ENCODE measurements at regions not wholly inside any gene's neighbourhood (a gene's known extent, or its start where the extent isn't known, plus 50 kb on each side); places are given as distances from the start of the nearest gene placed in this dataset.

- no peak for DNase-seq (ENCODE audit: low spot score)
Measured at GRCh38 chr10:21084700-21085099, 187.6 kb upstream of the NEBL start.

- DNase-seq (ENCODE audit: low spot score) = no peak
Measured at GRCh38 chr10:21083861-21084260, 186.8 kb upstream of the NEBL start.

- DNase-seq (ENCODE audit: low spot score) = no peak
Measured at GRCh38 chr10:21082206-21082605, 185.1 kb upstream of the NEBL start.

DNA sequence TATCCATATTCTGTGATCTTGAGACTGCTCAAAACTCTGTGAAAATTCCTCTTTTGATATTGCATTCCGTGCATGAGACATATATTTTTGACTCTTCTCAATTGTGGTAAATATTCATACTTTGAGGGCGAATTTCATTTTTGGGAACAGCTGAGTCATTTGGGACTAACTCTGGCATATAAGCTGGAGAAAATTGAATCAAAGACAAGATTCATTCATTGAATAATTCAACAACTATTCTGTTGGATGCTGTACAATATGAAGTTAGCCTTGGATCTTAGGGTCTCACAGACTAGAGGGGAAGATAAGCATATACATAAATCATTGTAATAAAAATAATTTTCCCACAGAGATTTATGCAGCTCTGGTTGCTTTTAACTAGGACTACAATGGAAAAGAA is 183.2 kb upstream of the NEBL start:
- DNase-seq (ENCODE audit: low spot score) = no peak

DNA sequence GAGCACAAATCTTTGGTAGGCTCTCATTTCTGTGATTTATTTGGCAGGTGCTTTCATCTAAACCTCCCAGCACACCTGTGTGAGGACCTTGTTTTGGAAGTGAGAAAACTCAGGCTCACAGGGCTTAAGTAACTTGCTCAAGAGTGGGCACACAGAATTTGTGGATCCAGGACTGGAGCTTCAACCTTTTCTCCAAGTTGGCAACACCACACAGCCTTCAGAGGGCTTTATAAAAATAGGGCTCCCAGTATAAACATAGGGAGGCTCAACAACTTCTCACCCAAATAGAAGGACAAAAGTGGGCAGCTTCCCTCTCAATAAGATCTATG is 182.2 kb upstream of the NEBL start:
- DNase-seq (ENCODE audit: low spot score) = no peak

GRCh38 chr10:21078410-21079329 is 181.6 kb upstream of the NEBL start:
- DNase-seq (ENCODE audit: low spot score) = peak; percentile 77

DNA sequence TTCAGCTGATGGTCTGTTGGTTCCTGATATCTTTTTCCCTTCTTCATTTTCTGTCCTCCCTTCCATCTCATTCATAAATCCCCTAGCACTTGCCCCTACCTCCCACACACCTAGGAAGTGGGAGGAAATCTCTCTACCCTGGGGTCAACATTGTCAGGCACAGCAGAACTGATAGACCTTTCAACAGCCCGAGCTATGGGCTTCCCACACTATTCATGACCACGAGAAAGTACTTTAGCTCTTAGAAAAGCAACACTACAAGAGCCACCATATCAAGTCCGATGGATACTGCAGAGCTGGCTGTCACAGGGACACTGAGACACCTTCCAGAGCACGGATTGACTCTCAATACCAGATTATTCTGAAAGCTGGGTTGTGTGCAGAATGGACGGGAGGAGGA is 180.6 kb upstream of the NEBL start:
- DNase-seq (ENCODE audit: low spot score) = no peak

DNA sequence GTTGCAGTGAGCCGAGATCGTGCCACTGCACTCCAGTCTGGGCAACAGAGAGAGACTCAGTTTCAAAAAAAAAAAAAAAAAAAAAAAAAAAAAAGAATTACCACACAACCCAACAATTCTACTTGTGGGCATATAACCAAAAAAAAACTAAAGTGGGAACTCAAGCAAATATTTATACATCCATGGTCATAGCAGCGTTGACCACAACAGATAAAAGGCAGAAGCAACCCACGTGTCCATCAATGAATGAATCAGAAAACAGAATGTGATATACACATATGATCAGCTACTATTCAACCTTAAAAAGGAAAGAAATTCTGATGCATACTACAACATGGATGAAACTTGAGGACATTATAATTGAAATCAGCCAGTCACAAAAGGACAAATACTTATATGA is 179.3 kb upstream of the NEBL start:
- DNase-seq (ENCODE audit: low spot score) = peak; percentile 33

DNA sequence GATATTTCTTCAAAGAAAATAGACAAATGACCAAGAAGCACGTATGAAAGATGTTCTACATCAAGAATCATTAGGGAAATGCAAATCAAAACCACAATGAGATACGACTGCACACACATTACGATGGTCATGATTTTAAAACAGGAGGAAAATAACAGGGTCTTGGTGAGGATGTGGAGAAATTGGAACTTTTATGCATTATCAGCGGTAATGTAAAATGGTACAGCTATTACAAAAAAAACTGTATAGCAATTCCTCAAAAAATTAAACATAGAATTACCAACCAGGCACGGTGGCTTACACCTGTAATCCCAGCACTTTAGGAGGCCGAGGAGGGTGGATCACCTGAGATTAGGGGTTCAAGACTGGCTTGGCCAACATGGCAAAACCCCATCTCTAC is 178.8 kb upstream of the NEBL start:
- DNase-seq (ENCODE audit: low spot score) = no peak

GRCh38 chr10:21071001-21071673 is 174.0 kb upstream of the NEBL start:
- DNase-seq (ENCODE audit: low spot score) = no peak

GRCh38 chr10:21069929-21070700 is 173.0 kb upstream of the NEBL start:
- DNase-seq (ENCODE audit: low spot score) = no peak

DNA sequence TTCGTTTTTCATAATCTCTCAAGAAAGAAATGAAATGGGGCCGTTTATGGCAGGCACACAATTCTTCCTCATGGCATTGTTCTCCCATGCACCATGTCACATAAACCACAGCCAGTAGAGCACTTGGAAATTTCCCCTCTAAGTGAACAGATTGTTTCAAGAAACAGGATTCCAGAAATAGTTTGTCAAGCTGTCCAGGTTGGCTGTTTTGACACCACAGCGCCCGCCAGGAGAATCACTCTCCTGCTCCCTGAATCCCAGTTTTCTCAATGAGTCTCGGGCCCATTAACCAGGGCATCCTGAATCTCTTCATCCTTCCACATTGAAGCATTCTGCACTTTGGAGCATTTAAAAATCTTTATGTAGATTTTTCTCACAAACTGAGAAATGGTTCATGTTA is 172.2 kb upstream of the NEBL start:
- no peak for DNase-seq (ENCODE audit: low spot score)

DNA sequence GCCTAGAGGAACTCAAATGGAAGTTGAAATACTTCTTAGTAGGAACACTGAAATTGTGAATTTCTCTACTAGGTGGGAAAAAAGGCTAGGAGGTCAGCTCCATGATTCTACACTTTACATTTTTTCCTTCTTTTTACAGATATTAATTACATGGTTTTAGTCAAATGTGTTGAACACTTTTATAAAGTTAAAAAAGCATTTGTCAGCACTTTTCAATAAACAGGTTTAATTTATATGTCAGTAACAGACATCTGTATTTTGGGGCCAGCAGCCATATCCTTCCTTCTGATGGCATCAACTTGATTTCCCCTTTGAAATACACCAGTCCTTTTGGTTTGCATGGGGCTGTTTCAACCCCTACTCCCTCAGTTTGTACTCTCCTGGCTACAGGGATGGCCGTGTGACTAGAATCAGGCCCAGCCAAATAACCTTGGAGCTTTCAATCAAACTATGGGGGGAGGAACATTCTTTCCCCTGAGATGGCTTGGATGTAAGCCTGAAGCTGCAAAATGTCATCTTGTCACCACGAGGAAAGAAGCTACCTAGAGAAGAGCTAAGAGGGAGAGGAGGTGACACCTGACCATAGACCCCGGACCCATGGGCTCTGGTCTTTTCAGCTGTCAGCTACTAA is 171.0 kb upstream of the NEBL start:
- DNase-seq (ENCODE audit: low spot score) = no peak

DNA sequence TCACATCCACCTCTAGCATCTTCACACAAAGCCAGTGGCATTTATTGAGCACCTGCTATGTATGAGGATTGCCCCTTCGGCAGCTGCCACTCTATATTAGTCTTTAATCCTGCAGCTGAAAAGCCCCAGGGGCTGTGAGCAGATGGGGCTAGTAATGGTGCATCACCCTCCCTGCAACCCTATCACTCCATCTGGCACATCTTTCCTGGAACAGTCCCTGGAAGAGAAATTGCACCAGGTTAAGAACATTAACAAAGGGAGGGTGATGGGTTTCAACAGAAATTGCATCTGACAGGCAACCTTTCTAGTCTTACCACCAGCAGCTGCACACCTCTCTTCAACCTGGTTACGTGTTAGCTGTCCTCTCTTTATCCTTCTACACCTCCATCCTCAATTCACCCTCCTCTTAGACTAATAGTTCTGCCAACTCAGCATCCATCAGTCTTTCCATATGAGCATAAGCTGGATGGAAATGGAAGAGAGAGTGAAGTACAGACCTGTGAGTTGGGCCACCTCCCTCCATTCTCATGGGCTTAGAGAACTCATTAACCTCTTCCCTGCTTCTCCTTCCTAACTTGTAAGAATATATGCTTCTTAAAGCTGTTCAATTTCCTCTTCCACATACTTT is 168.6 kb upstream of the NEBL start:
- DNase-seq (ENCODE audit: low spot score) = no peak

GRCh38 chr10:21061982-21062381 is 164.9 kb upstream of the NEBL start:
- DNase-seq (ENCODE audit: low spot score) = no peak

- no peak for DNase-seq (ENCODE audit: low spot score)
Measured at GRCh38 chr10:21061184-21061583, 164.1 kb upstream of the NEBL start.

GRCh38 chr10:21060626-21061025 is 163.5 kb upstream of the NEBL start:
- no peak for DNase-seq (ENCODE audit: low spot score)

- DNase-seq (ENCODE audit: low spot score) = no peak
Measured at GRCh38 chr10:21057989-21058388, 160.9 kb upstream of the NEBL start.

DNA sequence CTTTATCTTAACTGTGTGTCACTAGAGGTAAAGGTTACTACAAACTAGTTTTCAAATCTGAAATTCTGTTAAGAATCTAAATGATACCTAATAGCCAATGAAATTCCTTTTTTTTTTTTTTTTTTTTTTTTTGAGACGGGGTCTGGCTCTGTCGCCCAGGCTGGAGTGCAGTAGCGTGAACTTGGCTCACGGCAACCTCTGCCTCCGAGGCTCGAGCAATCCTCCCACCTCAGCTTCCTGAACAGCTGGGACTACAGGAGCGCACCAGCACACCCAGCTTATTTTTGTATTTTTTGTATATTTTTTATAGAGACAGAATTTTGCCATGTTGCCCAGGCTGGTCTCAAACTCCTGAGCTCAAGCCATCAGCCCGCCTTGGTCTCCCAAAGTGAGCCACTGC is 160.3 kb upstream of the NEBL start:
- no peak for DNase-seq (ENCODE audit: low spot score)

DNA sequence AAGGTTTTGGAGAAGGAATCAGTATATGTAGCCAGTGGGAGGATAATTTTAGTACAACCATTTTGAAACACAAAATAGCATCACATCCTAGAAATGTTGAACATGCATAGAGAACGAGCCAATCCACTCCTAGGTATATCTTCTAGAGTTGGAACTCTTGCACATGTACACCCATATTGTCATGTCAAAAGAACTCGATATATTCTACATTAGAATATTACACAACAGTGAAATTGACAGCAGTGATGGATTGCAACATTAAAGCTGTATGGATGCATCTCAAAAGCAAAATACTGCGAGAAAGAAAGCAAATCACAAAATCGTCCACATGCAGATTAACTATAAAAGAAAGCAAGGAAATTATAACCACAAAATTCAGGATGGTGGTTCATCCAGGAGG is 159.3 kb upstream of the NEBL start:
- no peak for DNase-seq (ENCODE audit: low spot score)

GRCh38 chr10:21055339-21056135 is 158.4 kb upstream of the NEBL start:
- no peak for DNase-seq (ENCODE audit: low spot score)

All from SW480 (cell line).